HG02571 (cell line): ENCODE measurements at regions not wholly inside any gene's neighbourhood (a gene's known extent, or its start where the extent isn't known, plus 50 kb on each side); places are given as distances from the start of the nearest gene placed in this dataset.

Source experiments
- ATAC-seq: cut with Tn5 transposase; IDR thresholded peaks from one replicate; pipeline ENCODE4 v1.9.1; 2021; ENCODE audit warnings: mild to moderate bottlenecking, moderate library complexity; ENCODE audit not compliant: unreplicated experiment

GRCh38 chr11:8823174-8823742 is 87.7 kb upstream of the AKIP1 start:
- no peak for ATAC-seq

- ATAC-seq, result no peak
Observed at GRCh38 chr11:8826139-8826786, 84.7 kb upstream of the AKIP1 start.

GRCh38 chr11:8826901-8827560 is 84.0 kb upstream of the AKIP1 start:
- ATAC-seq, result no peak

GRCh38 chr11:8828046-8828445 is 82.9 kb upstream of the AKIP1 start:
- ATAC-seq, result no peak

GRCh38 chr11:8828580-8829361 is 82.2 kb upstream of the AKIP1 start:
- no peak for ATAC-seq

- ATAC-seq, result no peak
Observed at GRCh38 chr11:8829556-8829955, 81.4 kb upstream of the AKIP1 start.

- ATAC-seq, result no peak
Observed at GRCh38 chr11:8830641-8831040, 80.3 kb upstream of the AKIP1 start.

GRCh38 chr11:8831861-8832260 is 79.1 kb upstream of the AKIP1 start:
- ATAC-seq, result no peak

GRCh38 chr11:8832571-8833260 is 78.3 kb upstream of the AKIP1 start:
- ATAC-seq, result peak; percentile 82

- no peak for ATAC-seq
Observed at GRCh38 chr11:8833568-8834315, 77.2 kb upstream of the AKIP1 start.

GRCh38 chr11:8834379-8834778 is 76.6 kb upstream of the AKIP1 start:
- no peak for ATAC-seq

- ATAC-seq, result no peak
Observed at GRCh38 chr11:8838248-8838647, 72.7 kb upstream of the AKIP1 start.

GRCh38 chr11:8839306-8839956 is 71.6 kb upstream of the AKIP1 start:
- no peak for ATAC-seq

- no peak for ATAC-seq
Observed at GRCh38 chr11:8839957-8840945, 70.7 kb upstream of the AKIP1 start.

- ATAC-seq, result no peak
Observed at GRCh38 chr11:8841899-8842298, 69.1 kb upstream of the AKIP1 start.

GRCh38 chr11:8858808-8859207 is 52.2 kb upstream of the AKIP1 start:
- no peak for ATAC-seq
